ENCODE measurements at regions not wholly inside any gene's neighbourhood (a gene's known extent, or its start where the extent isn't known, plus 50 kb on each side); places are given as distances from the start of the nearest gene placed in this dataset.

GRCh38 chr18:59822612-59823550 is 76.9 kb upstream of the PMAIP1 start:
- Histone ChIP-seq H3K9me3 (no peaks in the 10 kb centered on the region), H3K4me1 (ENCODE audit: control insufficient read depth in 1 of 2, insufficient read depth in 1 of 2, low read depth in 1 of 2, low read length in 1 of 2) (no peaks in the 10 kb centered on the region), H3K27ac (no peak overlapping the region), H3K4me3 (ENCODE audit: low read depth in 1 of 2, low read length in 1 of 2) (no peak overlapping the region), H3K36me3 (no peaks in the 10 kb centered on the region), H3K27me3 (peaks cover 16% of the 10 kb centered on the region)
- no peak for TF ChIP-seq CTCF (IDR thresholded peaks at IDR 0.05)

DNA sequence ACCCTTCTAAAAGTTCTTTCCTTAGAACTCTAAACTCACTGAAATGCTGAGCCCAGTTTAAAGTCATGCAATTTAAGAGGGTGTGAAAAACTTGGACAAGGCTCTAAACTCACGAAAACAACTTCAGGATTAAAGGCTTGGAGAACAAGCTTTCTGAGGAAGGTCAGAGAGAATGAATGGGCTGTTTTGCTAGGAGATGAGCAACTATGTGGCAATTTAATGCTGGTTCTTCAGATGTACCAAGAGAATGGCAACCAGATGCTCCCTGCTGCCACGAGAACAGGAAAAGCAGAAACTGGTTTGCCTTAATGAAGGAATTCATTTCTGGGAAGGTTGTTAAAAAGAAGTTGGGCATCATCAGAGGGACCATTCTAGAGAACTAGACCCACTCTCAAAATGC is 77.8 kb upstream of the PMAIP1 start:
- Histone ChIP-seq H3K4me3 (ENCODE audit: low read depth in 1 of 2, low read length in 1 of 2) (no peak overlapping the region), H3K4me1 (ENCODE audit: control insufficient read depth in 1 of 2, insufficient read depth in 1 of 2, low read depth in 1 of 2, low read length in 1 of 2) (no peaks in the 10 kb centered on the region), H3K27me3 (peaks cover 16% of the 10 kb centered on the region), H3K9me3 (no peaks in the 10 kb centered on the region), H3K36me3 (no peaks in the 10 kb centered on the region), H3K27ac (no peak overlapping the region)
- TF ChIP-seq CTCF (IDR thresholded peaks at IDR 0.05) = no peak

DNA sequence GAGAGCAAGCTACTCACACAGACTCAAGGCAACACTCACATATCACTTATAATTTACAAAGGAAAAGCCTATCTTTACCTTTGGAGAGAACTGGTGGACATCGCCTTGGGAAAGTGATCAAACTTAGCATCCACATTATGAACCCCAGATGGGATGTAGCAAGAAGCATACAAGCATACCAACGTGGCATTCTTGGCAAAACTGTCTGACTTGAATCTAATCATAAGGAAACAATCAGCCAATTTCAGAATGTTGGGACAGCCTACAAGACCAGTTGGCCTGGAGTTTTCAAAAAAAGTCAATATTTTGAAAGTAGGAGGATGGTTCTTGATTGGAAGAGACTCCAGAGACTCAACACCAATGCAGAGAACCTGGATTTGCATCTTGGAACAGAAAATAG is 79.1 kb upstream of the PMAIP1 start:
- no peak for TF ChIP-seq CTCF (IDR thresholded peaks at IDR 0.05)
- H3K4me1 ChIP-seq (ENCODE audit: control insufficient read depth in 1 of 2, insufficient read depth in 1 of 2, low read depth in 1 of 2, low read length in 1 of 2) = no peaks in the 10 kb centered on the region
- H3K36me3 ChIP-seq = no peaks in the 10 kb centered on the region
- no peak overlapping the region for H3K27ac ChIP-seq
- no peak overlapping the region for H3K4me3 ChIP-seq (ENCODE audit: low read depth in 1 of 2, low read length in 1 of 2)
- H3K27me3 ChIP-seq = peaks cover 16% of the 10 kb centered on the region
- no peaks in the 10 kb centered on the region for H3K9me3 ChIP-seq

- Histone ChIP-seq H3K4me3 (ENCODE audit: low read depth in 1 of 2, low read length in 1 of 2) (no peak overlapping the region), H3K4me1 (ENCODE audit: control insufficient read depth in 1 of 2, insufficient read depth in 1 of 2, low read depth in 1 of 2, low read length in 1 of 2) (no peaks in the 10 kb centered on the region), H3K27ac (no peak overlapping the region), H3K9me3 (no peaks in the 10 kb centered on the region), H3K27me3 (peaks cover 16% of the 10 kb centered on the region), H3K36me3 (no peaks in the 10 kb centered on the region)
- no peak for TF ChIP-seq CTCF (IDR thresholded peaks at IDR 0.05)
Measured at GRCh38 chr18:59818769-59819168, 81.0 kb upstream of the PMAIP1 start.

- Histone ChIP-seq H3K27me3 (peaks cover 12% of the 10 kb centered on the region), H3K36me3 (no peaks in the 10 kb centered on the region), H3K27ac (no peak overlapping the region), H3K9me3 (no peaks in the 10 kb centered on the region), H3K4me3 (ENCODE audit: low read depth in 1 of 2, low read length in 1 of 2) (no peak overlapping the region), H3K4me1 (ENCODE audit: control insufficient read depth in 1 of 2, insufficient read depth in 1 of 2, low read depth in 1 of 2, low read length in 1 of 2) (no peaks in the 10 kb centered on the region)
- no peak for TF ChIP-seq CTCF (IDR thresholded peaks at IDR 0.05)
Measured at GRCh38 chr18:59814891-59815290, 84.9 kb upstream of the PMAIP1 start.

Data from neutrophil (primary cell).